Thymus (tissue), 11 donors: ENCODE measurements at regions not wholly inside any gene's neighbourhood (a gene's known extent, or its start where the extent isn't known, plus 50 kb on each side); places are given as distances from the start of the nearest gene placed in this dataset.

ENCODE experiments used
- DNase-seq, 9 donors: peaks; one replicate each; pipeline ENCODE4 v3.0.0-alpha.2; 2013; ENCODE audit warnings: low spot score in 9 of 9, low read depth in 6 of 9, missing footprints in 1 of 9
- H3K27ac ChIP-seq, 2 donors: one replicate each; pipeline ENCODE4 v1.5.1; 2013; ENCODE audit warnings: control low read depth in 1 of 2, low read depth in 1 of 2, low read length in 1 of 2, mild to moderate bottlenecking in 1 of 2, moderate library complexity in 1 of 2
- H3K27me3 ChIP-seq, 2 donors: one replicate each; pipeline ENCODE4 v1.5.1; 2013; ENCODE audit warnings: low read length in 1 of 2; ENCODE audit not compliant: control insufficient read depth in 2 of 2, insufficient read depth in 1 of 2
- H3K36me3 ChIP-seq, 2 donors: one replicate each; pipeline ENCODE4 v1.5.1; 2013; ENCODE audit warnings: low read length in 1 of 2, mild to moderate bottlenecking in 1 of 2, moderate library complexity in 1 of 2; ENCODE audit not compliant: control insufficient read depth in 2 of 2, insufficient read depth in 2 of 2
- H3K4me1 ChIP-seq, 2 donors: one replicate each; pipeline ENCODE4 v1.5.1; 2013; ENCODE audit warnings: low read length in 2 of 2; ENCODE audit not compliant: control insufficient read depth in 2 of 2, insufficient read depth in 2 of 2
- H3K4me3 ChIP-seq, 2 donors: one replicate each; pipeline ENCODE4 v1.5.1; 2013; ENCODE audit warnings: low read length in 2 of 2, control low read depth in 1 of 2, mild to moderate bottlenecking in 1 of 2
- H3K9me3 ChIP-seq, 2 donors: one replicate each; pipeline ENCODE4 v1.5.1; 2013; ENCODE audit warnings: low read length in 1 of 2, mild to moderate bottlenecking in 1 of 2; ENCODE audit not compliant: control insufficient read depth in 2 of 2, insufficient read depth in 1 of 2
- WGBS: extraction: QIAGEN DNeasy Blood & Tissue Kit; methylation state at CpG from one replicate; pipeline ENCODE4 v1.1.7; 2013; 5-methylcytosine and 5-hydroxymethylcytosine counted together
- donor health status: healthy.

GRCh38 chr20:52532674-52533073, 341.1 kb upstream of the ZFP64 start:
- H3K9me3 ChIP-seq: no peaks in the 10 kb centered on the region
- 95% methylated on average over 5 of the region's 5 CpGs for WGBS

GRCh38 chr20:52530571-52530970, 339.0 kb upstream of the ZFP64 start:
- no peak for DNase-seq
- H3K4me1 ChIP-seq: no peaks in the 10 kb centered on the region
- H3K9me3 ChIP-seq: no peaks in the 10 kb centered on the region
- no peaks in the 10 kb centered on the region for H3K27me3 ChIP-seq
- no peaks in the 10 kb centered on the region for H3K36me3 ChIP-seq
- no peak overlapping the region for H3K4me3 ChIP-seq
- 86% methylated on average over 1 of the region's 1 CpG for WGBS
- no peak overlapping the region for H3K27ac ChIP-seq

More at GRCh38 chr20:52532674-52533073, 341.1 kb upstream of the ZFP64 start:
- H3K27ac ChIP-seq: no peak overlapping the region
- no peaks in the 10 kb centered on the region for H3K36me3 ChIP-seq
- no peak overlapping the region for H3K4me3 ChIP-seq
- no peaks in the 10 kb centered on the region for H3K4me1 ChIP-seq
- no peak for DNase-seq
- no peaks in the 10 kb centered on the region for H3K27me3 ChIP-seq

GRCh38 chr20:52529826-52530225, 338.2 kb upstream of the ZFP64 start:
- H3K9me3 ChIP-seq: no peaks in the 10 kb centered on the region
- no peaks in the 10 kb centered on the region for H3K36me3 ChIP-seq
- no peaks in the 10 kb centered on the region for H3K27me3 ChIP-seq
- DNase-seq: no peak
- WGBS: 78% methylated on average over 7 of the region's 7 CpGs
- H3K27ac ChIP-seq: no peak overlapping the region
- H3K4me1 ChIP-seq: no peaks in the 10 kb centered on the region
- H3K4me3 ChIP-seq: no peak overlapping the region

GRCh38 chr20:52524861-52525260, 333.3 kb upstream of the ZFP64 start:
- H3K36me3 ChIP-seq: no peaks in the 10 kb centered on the region
- no peak for DNase-seq
- 71% methylated on average over 2 of the region's 2 CpGs for WGBS

GRCh38 chr20:52518735-52519134, 327.2 kb upstream of the ZFP64 start:
- WGBS: 57% methylated on average over 3 of the region's 3 CpGs
- no peak for DNase-seq
- no peak overlapping the region for H3K27ac ChIP-seq
- H3K36me3 ChIP-seq: no peaks in the 10 kb centered on the region
- H3K27me3 ChIP-seq: no peaks in the 10 kb centered on the region
- H3K4me3 ChIP-seq: no peak overlapping the region
- no peaks in the 10 kb centered on the region for H3K4me1 ChIP-seq
- H3K9me3 ChIP-seq: no peaks in the 10 kb centered on the region

More at GRCh38 chr20:52524861-52525260, 333.3 kb upstream of the ZFP64 start:
- no peaks in the 10 kb centered on the region for H3K27me3 ChIP-seq
- H3K9me3 ChIP-seq: no peaks in the 10 kb centered on the region
- H3K4me3 ChIP-seq: no peak overlapping the region
- no peaks in the 10 kb centered on the region for H3K4me1 ChIP-seq
- no peak overlapping the region for H3K27ac ChIP-seq

- Histone ChIP-seq H3K4me1 (no peaks in the 10 kb centered on the region), H3K9me3 (no peaks in the 10 kb centered on the region), H3K27ac (no peak overlapping the region), H3K36me3 (no peaks in the 10 kb centered on the region), H3K27me3 (no peaks in the 10 kb centered on the region), H3K4me3 (no peak overlapping the region)
- no peak for DNase-seq
- WGBS: 73% methylated on average over 2 of the region's 2 CpGs
Observed at GRCh38 chr20:52515877-52516276, 324.3 kb upstream of the ZFP64 start.

- no peaks in the 10 kb centered on the region for H3K36me3 ChIP-seq
- 87% methylated on average over 4 of the region's 4 CpGs for WGBS
- H3K4me3 ChIP-seq: no peak overlapping the region
- H3K4me1 ChIP-seq: no peaks in the 10 kb centered on the region
- DNase-seq: no peak
- no peak overlapping the region for H3K27ac ChIP-seq
- no peaks in the 10 kb centered on the region for H3K27me3 ChIP-seq
- no peaks in the 10 kb centered on the region for H3K9me3 ChIP-seq
Observed at GRCh38 chr20:52500157-52500556, 308.6 kb upstream of the ZFP64 start.

- no peaks in the 10 kb centered on the region for H3K4me1 ChIP-seq
- H3K9me3 ChIP-seq: no peaks in the 10 kb centered on the region
- H3K4me3 ChIP-seq: no peak overlapping the region
- H3K27me3 ChIP-seq: no peaks in the 10 kb centered on the region
- no peak overlapping the region for H3K27ac ChIP-seq
- H3K36me3 ChIP-seq: no peaks in the 10 kb centered on the region
- WGBS: 93% methylated on average over 3 of the region's 3 CpGs
- DNase-seq: no peak
Observed at GRCh38 chr20:52497731-52498130, 306.2 kb upstream of the ZFP64 start.

- WGBS: 94% methylated on average over 3 of the region's 3 CpGs
Observed at GRCh38 chr20:52496191-52496590, 304.6 kb upstream of the ZFP64 start.

GRCh38 chr20:52494244-52494643, 302.7 kb upstream of the ZFP64 start:
- H3K27ac ChIP-seq: no peak overlapping the region
- H3K36me3 ChIP-seq: no peaks in the 10 kb centered on the region
- no peaks in the 10 kb centered on the region for H3K4me1 ChIP-seq
- H3K4me3 ChIP-seq: no peak overlapping the region
- no peaks in the 10 kb centered on the region for H3K27me3 ChIP-seq
- 2% methylated on average over 13 of the region's 13 CpGs for WGBS
- H3K9me3 ChIP-seq: no peaks in the 10 kb centered on the region
- no peak for DNase-seq

More at GRCh38 chr20:52496191-52496590, 304.6 kb upstream of the ZFP64 start:
- Histone ChIP-seq H3K36me3 (no peaks in the 10 kb centered on the region), H3K9me3 (no peaks in the 10 kb centered on the region), H3K27ac (no peak overlapping the region), H3K4me1 (no peaks in the 10 kb centered on the region), H3K27me3 (no peaks in the 10 kb centered on the region), H3K4me3 (no peak overlapping the region)
- no peak for DNase-seq
